Stomach (tissue), 8 donors: ENCODE measurements at regions not wholly inside any gene's neighbourhood (a gene's known extent, or its start where the extent isn't known, plus 50 kb on each side); places are given as distances from the start of the nearest gene placed in this dataset.

Experiments used
- DNase-seq, 2 donors: peaks; one replicate each; pipeline versions ENCODE4 v3.0.0 to v3.0.0-alpha.2; 2013 to 2019
- H3K27ac ChIP-seq, 5 donors: fragments of 200-600 bp in 4 of 5; sonication (generic) in 4 of 5; one replicate each; pipeline ENCODE4 v1.5.1; 2013 to 2019; ENCODE audit warnings: mild to moderate bottlenecking in 1 of 5, moderate library complexity in 1 of 5
- H3K27me3 ChIP-seq, 3 donors: fragments of 200-600 bp; sonication (generic); one replicate each; pipeline ENCODE4 v1.5.1; 2017 to 2019; ENCODE audit warnings: mixed run types in 1 of 3
- H3K36me3 ChIP-seq, 4 donors: fragments of 200-600 bp; sonication (generic); 1 replicate in 3 of 4; 2 replicates in 1 of 4; pipeline ENCODE4 v1.5.1; 2016 to 2019
- H3K4me1 ChIP-seq, 4 donors: fragments of 200-600 bp; sonication (generic); one replicate each; pipeline ENCODE4 v1.5.1; 2016 to 2019
- H3K4me3 ChIP-seq, 4 donors: fragments of 200-600 bp; sonication (generic) in 3 of 4; one replicate each; pipeline ENCODE4 v1.5.1; 2016 to 2019; ENCODE audit warnings: mild to moderate bottlenecking in 1 of 4
- H3K9me3 ChIP-seq, 4 donors: fragments of 200-600 bp; sonication (generic); one replicate each; pipeline ENCODE4 v1.5.1; 2016 to 2019
- EP300 ChIP-seq: sonication (generic); formaldehyde crosslinking; IDR thresholded peaks from one replicate; pipeline ENCODE4 v1.6.1; 2017; ENCODE audit warnings: antibody characterized with exemption
- POLR2A ChIP-seq, 4 donors: fragments of 450-650 bp; IDR thresholded peaks; one replicate each; pipeline ENCODE4 v1.6.1; 2016; ENCODE audit warnings: antibody characterized with exemption in 4 of 4, control low read depth in 2 of 4, mild to moderate bottlenecking in 1 of 4, moderate library complexity in 1 of 4
- POLR2AphosphoS5 ChIP-seq, 3 donors: sonication (generic); formaldehyde crosslinking; IDR thresholded peaks; one replicate each; pipeline ENCODE4 v1.6.1; 2016; ENCODE audit warnings: antibody characterized with exemption in 3 of 3
- WGBS, 5 donors: extraction: QIAGEN DNeasy Blood & Tissue Kit in 3 of 5; methylation state at CpG; one replicate each; pipeline versions ENCODE4 v1.1.5 to v1.1.7; 2013 to 2018; 5-methylcytosine and 5-hydroxymethylcytosine counted together
- intact Hi-C: fragments of 100-400 bp; cut with DNase I; formaldehyde crosslinking; loops from one replicate; pipeline ENCODE4 v1.15.1; 2023; ENCODE audit warnings: low total_unique reads
- TF ChIP-seq, protein P1 (sequence below), 7 experiments: fragments of 450-650 bp in 4 of 7; fragments of 200-600 bp in 3 of 7; sonication (generic) in 3 of 7; IDR thresholded peaks; one replicate each; pipeline ENCODE4 v1.5.1; 2016 to 2019; ENCODE audit warnings: antibody characterized with exemption in 7 of 7, control low read depth in 2 of 7, mild to moderate bottlenecking in 1 of 7
- donor health status: healthy with polysubstance abuse.
- donor health status: Bipolar disorder and iron deficiency.
- donor health status: healthy.

DNA sequence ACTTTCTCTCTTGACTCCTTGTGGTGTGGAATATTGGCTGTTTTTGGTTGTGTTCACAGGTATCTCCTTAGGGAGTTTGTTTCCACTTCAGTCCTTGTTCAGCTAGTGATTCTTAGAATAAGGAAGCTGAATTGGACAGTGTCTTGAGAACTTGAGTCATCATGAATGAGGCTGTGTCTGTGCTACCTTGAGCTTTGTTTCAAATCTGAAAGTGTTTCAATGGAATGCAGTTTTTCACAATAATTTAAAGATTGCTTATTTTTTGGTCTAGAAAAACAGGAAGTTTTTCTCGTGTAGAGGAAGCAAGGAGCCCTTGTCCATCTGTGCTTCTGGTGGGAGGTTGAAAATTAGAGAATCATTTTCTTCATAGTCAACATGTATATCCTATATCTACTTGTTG is 76.5 kb downstream of the ZNF518B start:
- DNase-seq = no peak
- intact Hi-C loops = no loop called here
- TF ChIP-seq EP300 (no peak), POLR2A (IDR thresholded peaks at IDR 0.05) (no peak), POLR2AphosphoS5 (IDR thresholded peaks at IDR 0.05) (no peak)
- TF ChIP-seq, protein P1, sequence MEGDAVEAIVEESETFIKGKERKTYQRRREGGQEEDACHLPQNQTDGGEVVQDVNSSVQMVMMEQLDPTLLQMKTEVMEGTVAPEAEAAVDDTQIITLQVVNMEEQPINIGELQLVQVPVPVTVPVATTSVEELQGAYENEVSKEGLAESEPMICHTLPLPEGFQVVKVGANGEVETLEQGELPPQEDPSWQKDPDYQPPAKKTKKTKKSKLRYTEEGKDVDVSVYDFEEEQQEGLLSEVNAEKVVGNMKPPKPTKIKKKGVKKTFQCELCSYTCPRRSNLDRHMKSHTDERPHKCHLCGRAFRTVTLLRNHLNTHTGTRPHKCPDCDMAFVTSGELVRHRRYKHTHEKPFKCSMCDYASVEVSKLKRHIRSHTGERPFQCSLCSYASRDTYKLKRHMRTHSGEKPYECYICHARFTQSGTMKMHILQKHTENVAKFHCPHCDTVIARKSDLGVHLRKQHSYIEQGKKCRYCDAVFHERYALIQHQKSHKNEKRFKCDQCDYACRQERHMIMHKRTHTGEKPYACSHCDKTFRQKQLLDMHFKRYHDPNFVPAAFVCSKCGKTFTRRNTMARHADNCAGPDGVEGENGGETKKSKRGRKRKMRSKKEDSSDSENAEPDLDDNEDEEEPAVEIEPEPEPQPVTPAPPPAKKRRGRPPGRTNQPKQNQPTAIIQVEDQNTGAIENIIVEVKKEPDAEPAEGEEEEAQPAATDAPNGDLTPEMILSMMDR (IDR thresholded peaks at IDR 0.05) = no peak
- Histone ChIP-seq H3K27ac (no peak overlapping the region), H3K9me3 (no peaks in the 10 kb centered on the region), H3K4me3 (no peak overlapping the region), H3K4me1 (no peaks in the 10 kb centered on the region), H3K36me3 (no peaks in the 10 kb centered on the region), H3K27me3 (no peaks in the 10 kb centered on the region)
- 0 to 26% (median 0%) methylated on average over 1 of the region's 1 CpG for WGBS, 5 donors

DNA sequence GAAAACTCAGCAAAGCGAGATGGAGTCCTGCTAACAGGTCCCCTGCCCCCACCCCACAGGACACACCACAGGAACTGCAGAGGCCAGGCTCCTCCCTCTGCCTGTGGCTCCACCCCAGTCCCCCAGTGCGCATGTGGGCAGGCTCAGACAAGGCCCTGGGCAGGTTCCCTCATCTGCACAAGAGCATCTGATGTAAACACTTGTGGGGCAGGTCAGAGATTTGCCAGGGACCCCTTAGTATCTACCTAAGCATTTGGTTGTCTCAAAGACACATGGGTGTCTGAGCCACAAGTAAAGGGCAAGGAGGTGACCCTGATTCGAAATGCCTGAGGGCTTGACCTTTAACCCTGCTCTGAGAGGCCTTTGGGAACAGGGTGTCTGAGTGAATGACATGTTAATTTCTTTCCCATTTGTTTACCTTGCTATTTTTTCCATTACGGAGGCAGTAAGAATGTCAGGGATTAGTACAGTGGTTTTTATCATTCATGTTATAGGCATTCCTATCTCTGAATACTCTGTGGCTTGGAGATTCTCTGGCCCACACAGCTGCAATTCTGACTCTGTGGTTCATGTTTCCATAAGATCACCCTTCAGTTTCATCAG is 85.3 kb downstream of the ZNF518B start:
- Histone ChIP-seq H3K27ac (no peak overlapping the region), H3K36me3 (no peaks in the 10 kb centered on the region), H3K9me3 (no peaks in the 10 kb centered on the region), H3K4me3 (no peak overlapping the region), H3K27me3 (no peaks in the 10 kb centered on the region), H3K4me1 (no peaks in the 10 kb centered on the region)
- no peak for DNase-seq
- no peak for TF ChIP-seq POLR2AphosphoS5 (IDR thresholded peaks at IDR 0.05)
- no peak for TF ChIP-seq EP300
- no peak for TF ChIP-seq POLR2A (IDR thresholded peaks at IDR 0.05)
- TF ChIP-seq, protein P1 (IDR thresholded peaks at IDR 0.05) = no peak
- 54 to 69% (median 60%) methylated on average over 4 of the region's 4 CpGs for WGBS, 5 donors
- intact Hi-C loops = no loop called here

GRCh38 chr4:10371121-10371520 is 86.1 kb downstream of the ZNF518B start:
- TF ChIP-seq EP300 = no peak
- H3K4me3 ChIP-seq = no peak overlapping the region
- no peaks in the 10 kb centered on the region for H3K4me1 ChIP-seq
- intact Hi-C loops = no loop called here
- no peaks in the 10 kb centered on the region for H3K36me3 ChIP-seq
- 66 to 74% (median 72%) methylated on average over 5 of the region's 5 CpGs for WGBS, 5 donors
- H3K27ac ChIP-seq = no peak overlapping the region
- DNase-seq = no peak
- no peaks in the 10 kb centered on the region for H3K9me3 ChIP-seq
- H3K27me3 ChIP-seq = no peaks in the 10 kb centered on the region

- intact Hi-C loops = no loop called here
- Histone ChIP-seq H3K36me3 (no peaks in the 10 kb centered on the region), H3K27ac (no peak overlapping the region), H3K4me1 (no peaks in the 10 kb centered on the region), H3K4me3 (no peak overlapping the region), H3K27me3 (no peaks in the 10 kb centered on the region), H3K9me3 (no peaks in the 10 kb centered on the region)
- DNase-seq = no peak
- TF ChIP-seq, protein P1 (IDR thresholded peaks at IDR 0.05) = no peak
- TF ChIP-seq EP300 (no peak), POLR2A (IDR thresholded peaks at IDR 0.05) (no peak), POLR2AphosphoS5 (IDR thresholded peaks at IDR 0.05) (no peak)
- WGBS, 5 donors = 76 to 94% (median 80%) methylated on average over 2 of the region's 2 CpGs
Observed at GRCh38 chr4:10369517-10369916, 87.7 kb downstream of the ZNF518B start.

DNA sequence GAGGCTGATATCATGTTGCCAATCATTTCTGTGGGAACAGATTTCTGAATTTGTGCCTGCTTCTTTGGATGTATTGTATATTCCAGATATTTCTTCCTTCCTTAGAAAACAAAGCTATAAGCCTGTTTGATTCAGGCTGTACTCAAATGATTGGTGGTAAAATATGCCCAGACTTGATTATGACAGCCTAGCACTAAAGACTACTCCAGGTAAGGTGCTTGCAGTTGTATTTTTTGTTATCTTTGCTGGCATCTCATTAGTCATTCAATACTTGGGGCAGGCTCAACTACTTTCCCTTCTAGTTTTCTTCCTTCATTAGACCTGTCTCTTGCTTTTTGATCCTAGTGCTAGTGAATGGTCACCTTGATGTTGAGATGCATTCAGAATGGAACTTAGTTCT is 90.6 kb downstream of the ZNF518B start:
- Histone ChIP-seq H3K4me3 (no peak overlapping the region), H3K27me3 (no peaks in the 10 kb centered on the region), H3K36me3 (no peaks in the 10 kb centered on the region), H3K4me1 (no peaks in the 10 kb centered on the region), H3K9me3 (no peaks in the 10 kb centered on the region), H3K27ac (no peak overlapping the region)
- DNase-seq = no peak
- TF ChIP-seq EP300 (no peak), POLR2A (IDR thresholded peaks at IDR 0.05) (no peak), POLR2AphosphoS5 (IDR thresholded peaks at IDR 0.05) (no peak)
- TF ChIP-seq, protein P1 (IDR thresholded peaks at IDR 0.05) = no peak
- intact Hi-C loops = no loop called here
